GM20000 (cell line): ENCODE measurements at regions not wholly inside any gene's neighbourhood (a gene's known extent, or its start where the extent isn't known, plus 50 kb on each side); places are given as distances from the start of the nearest gene placed in this dataset.

Source experiments
- DNase-seq: peaks from one replicate; pipeline ENCODE4 v3.0.0; 2012; ENCODE audit warnings: low spot score
- CTCF ChIP-seq: IDR thresholded peaks from 2 replicates; pipeline ENCODE4 v1.5.1; 2012; ENCODE audit warnings: mild to moderate bottlenecking, control low read depth; ENCODE audit errors: extremely low read depth, missing control alignments

- DNase-seq: no peak
- no peak for TF ChIP-seq CTCF
Observed at GRCh38 chr2:104582471-104582870, 271.4 kb upstream of the POU3F3 start.

- no peak for DNase-seq
- TF ChIP-seq CTCF: no peak
Observed at GRCh38 chr2:104583811-104584210, 270.1 kb upstream of the POU3F3 start.

GRCh38 chr2:104584393-104584792 lies 269.5 kb upstream of the POU3F3 start:
- TF ChIP-seq CTCF: no peak
- no peak for DNase-seq

- no peak for DNase-seq
- no peak for TF ChIP-seq CTCF
Observed at GRCh38 chr2:104595576-104595975, 258.3 kb upstream of the POU3F3 start.

GRCh38 chr2:104597942-104598341 lies 256.0 kb upstream of the POU3F3 start:
- no peak for TF ChIP-seq CTCF

GRCh38 chr2:104598636-104599035 lies 255.3 kb upstream of the POU3F3 start:
- DNase-seq: no peak
- no peak for TF ChIP-seq CTCF

More at GRCh38 chr2:104597942-104598341, 256.0 kb upstream of the POU3F3 start:
- no peak for DNase-seq

- no peak for DNase-seq
- no peak for TF ChIP-seq CTCF
Observed at GRCh38 chr2:104599787-104600510, 254.0 kb upstream of the POU3F3 start.
